ELR (cell line): ENCODE measurements at regions not wholly inside any gene's neighbourhood (a gene's known extent, or its start where the extent isn't known, plus 50 kb on each side); places are given as distances from the start of the nearest gene placed in this dataset.

Experiments used
- DNase-seq: peaks from one replicate; pipeline ENCODE4 v3.0.0-alpha.2; 2015; ENCODE audit warnings: low read depth

- no peak for DNase-seq
These were observed 579.5 kb downstream of the PDCD6IP start for GRCh38 chr3:34377961-34378360.

GRCh38 chr3:34381243-34381642 is 582.8 kb downstream of the PDCD6IP start:
- no peak for DNase-seq

- no peak for DNase-seq
These were observed 584.4 kb downstream of the PDCD6IP start for GRCh38 chr3:34382859-34383258.

GRCh38 chr3:34386309-34386708 is 587.9 kb downstream of the PDCD6IP start:
- no peak for DNase-seq

GRCh38 chr3:34387826-34388564 is 589.6 kb downstream of the PDCD6IP start:
- DNase-seq, result no peak

- DNase-seq, result no peak
These were observed 590.4 kb downstream of the PDCD6IP start for GRCh38 chr3:34388830-34389229.

- no peak for DNase-seq
These were observed 596.7 kb downstream of the PDCD6IP start for GRCh38 chr3:34394978-34395748.

GRCh38 chr3:34396288-34396687 is 597.9 kb downstream of the PDCD6IP start:
- DNase-seq, result no peak

GRCh38 chr3:34396956-34397355 is 598.5 kb downstream of the PDCD6IP start:
- no peak for DNase-seq

- DNase-seq, result no peak
These were observed 601.0 kb downstream of the PDCD6IP start for GRCh38 chr3:34399401-34399800.

GRCh38 chr3:34405159-34405558 is 606.7 kb downstream of the PDCD6IP start:
- DNase-seq, result no peak

- DNase-seq, result no peak
These were observed 608.9 kb downstream of the PDCD6IP start for GRCh38 chr3:34407281-34407680.

- no peak for DNase-seq
These were observed 609.7 kb downstream of the PDCD6IP start for GRCh38 chr3:34408088-34408487.

GRCh38 chr3:34411596-34411995 is 613.2 kb downstream of the PDCD6IP start:
- DNase-seq, result no peak

GRCh38 chr3:34419801-34420200 is 621.4 kb downstream of the PDCD6IP start:
- DNase-seq, result no peak

GRCh38 chr3:34421762-34422161 is 623.3 kb downstream of the PDCD6IP start:
- DNase-seq, result no peak

- no peak for DNase-seq
These were observed 641.4 kb downstream of the PDCD6IP start for GRCh38 chr3:34439796-34440195.

- no peak for DNase-seq
These were observed 645.7 kb downstream of the PDCD6IP start for GRCh38 chr3:34444137-34444536.

GRCh38 chr3:34449305-34449704 is 650.9 kb downstream of the PDCD6IP start:
- DNase-seq, result no peak

- no peak for DNase-seq
These were observed 665.0 kb downstream of the PDCD6IP start for GRCh38 chr3:34463414-34463813.

GRCh38 chr3:34464646-34465045 is 666.2 kb downstream of the PDCD6IP start:
- no peak for DNase-seq

- no peak for DNase-seq
These were observed 677.4 kb downstream of the PDCD6IP start for GRCh38 chr3:34475851-34476250.

- no peak for DNase-seq
These were observed 685.0 kb downstream of the PDCD6IP start for GRCh38 chr3:34483311-34483887.
